Body of pancreas (tissue), 4 donors: ENCODE measurements at regions not wholly inside any gene's neighbourhood (a gene's known extent, or its start where the extent isn't known, plus 50 kb on each side); places are given as distances from the start of the nearest gene placed in this dataset.
"Not testable (repeated sequence)": the region's sequence is repeated elsewhere in the genome, so short reads cannot be mapped to it uniquely, and the experiment has no call there.

ENCODE experiments used
- ATAC-seq: fragments of 150-250 bp; one replicate; pipeline ENCODE4 v1.9.1; 2016
- DNase-seq, 4 donors: peaks; one replicate each; pipeline ENCODE4 v3.0.0-alpha.2; 2019
- H3K27ac ChIP-seq, 4 donors: fragments of 200-600 bp; sonication (generic); 1 replicate in 3 of 4; 2 replicates in 1 of 4; pipeline versions ENCODE4 v1.5.1 to v1.6.1; 2016 to 2019; ENCODE audit warnings: mild to moderate bottlenecking in 1 of 4, mixed read lengths in 1 of 4, moderate library complexity in 1 of 4
- H3K27me3 ChIP-seq, 2 donors: fragments of 200-600 bp; sonication (generic); one replicate each; pipeline ENCODE4 v1.6.0; 2016; ENCODE audit warnings: mild to moderate bottlenecking in 1 of 2
- H3K36me3 ChIP-seq, 2 donors: fragments of 200-600 bp; sonication (generic); replicated peaks in 1 of 2; 2 replicates each; pipeline ENCODE4 v1.5.1; 2016; ENCODE audit warnings: low read depth in 2 of 2; ENCODE audit not compliant: insufficient read depth in 1 of 2
- H3K4me1 ChIP-seq: fragments of 200-600 bp; sonication (generic); one replicate; pipeline ENCODE4 v1.6.0; 2016
- H3K4me3 ChIP-seq, 2 donors: fragments of 200-600 bp; sonication (generic); 1 replicate in 1 of 2; 2 replicates in 1 of 2; pipeline ENCODE4 v1.5.1; 2016 to 2019
- H3K9me3 ChIP-seq, 3 donors: fragments of 200-600 bp; sonication (generic); 1 replicate in 2 of 3; 2 replicates in 1 of 3; pipeline ENCODE4 v1.5.1; 2016
- CTCF ChIP-seq, 7 experiments: fragments of 450-650 bp in 4 of 7; fragments of 200-600 bp in 3 of 7; sonication (generic) in 3 of 7; IDR thresholded peaks; one replicate each; pipeline ENCODE4 v1.5.1; 2016 to 2019; ENCODE audit warnings: antibody characterized with exemption in 7 of 7
- POLR2A ChIP-seq, 3 donors: fragments of 450-650 bp; IDR thresholded peaks; one replicate each; pipeline ENCODE4 v1.6.1; 2016; ENCODE audit warnings: antibody characterized with exemption in 3 of 3, mild to moderate bottlenecking in 2 of 3
- WGBS, 2 donors: methylation state at CpG; one replicate each; pipeline ENCODE4 v1.1.5; 2017; 5-methylcytosine and 5-hydroxymethylcytosine counted together
- intact Hi-C: fragments of 100-400 bp; cut with DNase I; formaldehyde crosslinking; loops from one replicate; pipeline ENCODE4 v1.15.1; 2023

- WGBS, 2 donors = 37 to 55% methylated on average over 5 of the region's 5 CpGs
- H3K27ac ChIP-seq = peak overlapping the region; percentile 47 to 63 (median 58)
- H3K27me3 ChIP-seq = no peaks in the 10 kb centered on the region
- DNase-seq (no peak), ATAC-seq (peak; percentile 21)
- no peaks in the 10 kb centered on the region for H3K36me3 ChIP-seq
- no peaks in the 10 kb centered on the region for H3K4me1 ChIP-seq
- H3K4me3 ChIP-seq = peak overlapping the region in 1 of 2 donors; percentile 33
- intact Hi-C loops = no loop called here
- no peaks in the 10 kb centered on the region for H3K9me3 ChIP-seq
- no peak for TF ChIP-seq CTCF (IDR thresholded peaks at IDR 0.05)
- no peak for TF ChIP-seq POLR2A (IDR thresholded peaks at IDR 0.05)
Observed at GRCh38 chr6:25137916-25138232, 141.3 kb upstream of the CARMIL1 start.

GRCh38 chr6:25138233-25138933 is 140.8 kb upstream of the CARMIL1 start:
- WGBS, 2 donors = 24 to 39% methylated on average over 7 of the region's 7 CpGs
- TF ChIP-seq POLR2A (IDR thresholded peaks at IDR 0.05) (peak in 2 of 3 donors; percentile 28 to 52), CTCF (IDR thresholded peaks at IDR 0.05) (peak in 1 of 7 experiments; percentile 9)
- H3K27me3 ChIP-seq = no peaks in the 10 kb centered on the region
- H3K36me3 ChIP-seq = no peaks in the 10 kb centered on the region
- intact Hi-C loops = no loop called here
- DNase-seq (peak in 3 of 4 donors; percentile 26 to 61 (median 30)), ATAC-seq (peak; percentile 68)
- peak overlapping the region; percentile 20 to 33 for H3K4me3 ChIP-seq
- H3K27ac ChIP-seq = peak overlapping the region; percentile 47 to 63 (median 58)
- no peaks in the 10 kb centered on the region for H3K9me3 ChIP-seq
- no peaks in the 10 kb centered on the region for H3K4me1 ChIP-seq

GRCh38 chr6:25138934-25139415 is 140.2 kb upstream of the CARMIL1 start:
- intact Hi-C loops = no loop called here
- ATAC-seq (no peak), DNase-seq (no peak)

GRCh38 chr6:25139608-25140007 is 139.6 kb upstream of the CARMIL1 start:
- peak; percentile 34 for ATAC-seq
- H3K9me3 ChIP-seq, DNase-seq, H3K27ac ChIP-seq, intact Hi-C loops, H3K36me3 ChIP-seq, H3K27me3 ChIP-seq, H3K4me3 ChIP-seq, H3K4me1 ChIP-seq: not testable (repeated sequence)
- WGBS, 2 donors = 72 to 78% methylated on average over 34 to 36 of the region's 36 CpGs

More at GRCh38 chr6:25138934-25139415, 140.2 kb upstream of the CARMIL1 start:
- Histone ChIP-seq H3K36me3 (no peaks in the 10 kb centered on the region), H3K4me3 (peak overlapping the region; percentile 20 to 33), H3K27me3 (no peaks in the 10 kb centered on the region), H3K4me1 (no peaks in the 10 kb centered on the region), H3K9me3 (no peaks in the 10 kb centered on the region), H3K27ac (peak overlapping the region in 3 of 4 donors; percentile 47 to 63 (median 60))
- TF ChIP-seq CTCF (IDR thresholded peaks at IDR 0.05) (no peak), POLR2A (IDR thresholded peaks at IDR 0.05) (no peak)
- WGBS, 2 donors = 9 to 11% methylated on average over 2 of the region's 2 CpGs

- H3K27ac ChIP-seq = no peak overlapping the region
- intact Hi-C loops = no loop called here
- H3K4me1 ChIP-seq = no peaks in the 10 kb centered on the region
- ATAC-seq (no peak), DNase-seq (no peak)
- no peak overlapping the region for H3K4me3 ChIP-seq
- H3K9me3 ChIP-seq = no peaks in the 10 kb centered on the region
- WGBS, 2 donors = 80 to 83% methylated on average over 2 of the region's 2 CpGs
- no peaks in the 10 kb centered on the region for H3K27me3 ChIP-seq
- H3K36me3 ChIP-seq = no peaks in the 10 kb centered on the region
- TF ChIP-seq POLR2A (IDR thresholded peaks at IDR 0.05) (no peak), CTCF (IDR thresholded peaks at IDR 0.05) (no peak)
Observed at GRCh38 chr6:25142506-25142905, 136.7 kb upstream of the CARMIL1 start.
